ENCODE measurements at regions not wholly inside any gene's neighbourhood (a gene's known extent, or its start where the extent isn't known, plus 50 kb on each side); places are given as distances from the start of the nearest gene placed in this dataset.

GRCh38 chr1:121483234-121483633 is 298.5 kb downstream of the SRGAP2C start:
- no peak for TF ChIP-seq POLR2A (IDR thresholded peaks at IDR 0.05)
- TF ChIP-seq, protein P1, sequence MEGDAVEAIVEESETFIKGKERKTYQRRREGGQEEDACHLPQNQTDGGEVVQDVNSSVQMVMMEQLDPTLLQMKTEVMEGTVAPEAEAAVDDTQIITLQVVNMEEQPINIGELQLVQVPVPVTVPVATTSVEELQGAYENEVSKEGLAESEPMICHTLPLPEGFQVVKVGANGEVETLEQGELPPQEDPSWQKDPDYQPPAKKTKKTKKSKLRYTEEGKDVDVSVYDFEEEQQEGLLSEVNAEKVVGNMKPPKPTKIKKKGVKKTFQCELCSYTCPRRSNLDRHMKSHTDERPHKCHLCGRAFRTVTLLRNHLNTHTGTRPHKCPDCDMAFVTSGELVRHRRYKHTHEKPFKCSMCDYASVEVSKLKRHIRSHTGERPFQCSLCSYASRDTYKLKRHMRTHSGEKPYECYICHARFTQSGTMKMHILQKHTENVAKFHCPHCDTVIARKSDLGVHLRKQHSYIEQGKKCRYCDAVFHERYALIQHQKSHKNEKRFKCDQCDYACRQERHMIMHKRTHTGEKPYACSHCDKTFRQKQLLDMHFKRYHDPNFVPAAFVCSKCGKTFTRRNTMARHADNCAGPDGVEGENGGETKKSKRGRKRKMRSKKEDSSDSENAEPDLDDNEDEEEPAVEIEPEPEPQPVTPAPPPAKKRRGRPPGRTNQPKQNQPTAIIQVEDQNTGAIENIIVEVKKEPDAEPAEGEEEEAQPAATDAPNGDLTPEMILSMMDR (IDR thresholded peaks at IDR 0.05 in 4 of 5, conservative IDR thresholded peaks at IDR 0.05 in 1 of 5), result no peak
